ENCODE measurements at regions not wholly inside any gene's neighbourhood (a gene's known extent, or its start where the extent isn't known, plus 50 kb on each side); places are given as distances from the start of the nearest gene placed in this dataset.

- no peak for TF ChIP-seq CTCF (IDR thresholded peaks at IDR 0.05; ENCODE audit: poor library complexity, severe bottlenecking)
- Histone ChIP-seq H3K4me3 (ENCODE audit: severe bottlenecking) (no peak overlapping the region), H3K27ac (ENCODE audit: poor library complexity, severe bottlenecking) (no peak overlapping the region), H3K4me1 (ENCODE audit: insufficient read depth, poor library complexity, severe bottlenecking) (no peaks in the 10 kb centered on the region), H3K9me3 (ENCODE audit: severe bottlenecking) (no peaks in the 10 kb centered on the region), H3K27me3 (ENCODE audit: insufficient read depth, poor library complexity, severe bottlenecking) (no peaks in the 10 kb centered on the region), H3K36me3 (ENCODE audit: low read depth) (no peaks in the 10 kb centered on the region)
- no peak for ATAC-seq (ENCODE audit: low read depth)
- DNase-seq (ENCODE audit: low spot score), result no peak
These were observed 76.5 kb upstream of the ADRB1 start for GRCh38 chr10:113967126-113967525.

- DNase-seq (ENCODE audit: low spot score) (no peak), ATAC-seq (ENCODE audit: low read depth) (no peak)
- no peaks in the 10 kb centered on the region for H3K4me1 ChIP-seq (ENCODE audit: insufficient read depth, poor library complexity, severe bottlenecking)
- no peak overlapping the region for H3K27ac ChIP-seq (ENCODE audit: poor library complexity, severe bottlenecking)
- H3K4me3 ChIP-seq (ENCODE audit: severe bottlenecking), result no peak overlapping the region
- no peaks in the 10 kb centered on the region for H3K36me3 ChIP-seq (ENCODE audit: low read depth)
- TF ChIP-seq CTCF (IDR thresholded peaks at IDR 0.05; ENCODE audit: poor library complexity, severe bottlenecking), result no peak
- H3K9me3 ChIP-seq (ENCODE audit: severe bottlenecking), result no peaks in the 10 kb centered on the region
- no peaks in the 10 kb centered on the region for H3K27me3 ChIP-seq (ENCODE audit: insufficient read depth, poor library complexity, severe bottlenecking)
These were observed 73.0 kb upstream of the ADRB1 start for GRCh38 chr10:113970641-113971040.

- DNase-seq (ENCODE audit: low spot score) (no peak), ATAC-seq (ENCODE audit: low read depth) (no peak)
- H3K4me3 ChIP-seq (ENCODE audit: severe bottlenecking), result no peak overlapping the region
- H3K4me1 ChIP-seq (ENCODE audit: insufficient read depth, poor library complexity, severe bottlenecking), result no peaks in the 10 kb centered on the region
- no peak for TF ChIP-seq CTCF (IDR thresholded peaks at IDR 0.05; ENCODE audit: poor library complexity, severe bottlenecking)
- H3K27me3 ChIP-seq (ENCODE audit: insufficient read depth, poor library complexity, severe bottlenecking), result no peaks in the 10 kb centered on the region
- no peaks in the 10 kb centered on the region for H3K36me3 ChIP-seq (ENCODE audit: low read depth)
- no peaks in the 10 kb centered on the region for H3K9me3 ChIP-seq (ENCODE audit: severe bottlenecking)
- no peak overlapping the region for H3K27ac ChIP-seq (ENCODE audit: poor library complexity, severe bottlenecking)
These were observed 72.2 kb upstream of the ADRB1 start for GRCh38 chr10:113971349-113971973.

GRCh38 chr10:113977174-113977573, 66.5 kb upstream of the ADRB1 start:
- H3K4me3 ChIP-seq (ENCODE audit: severe bottlenecking), result no peak overlapping the region
- DNase-seq (ENCODE audit: low spot score) (no peak), ATAC-seq (ENCODE audit: low read depth) (no peak)
- H3K36me3 ChIP-seq (ENCODE audit: low read depth), result no peaks in the 10 kb centered on the region
- no peak overlapping the region for H3K27ac ChIP-seq (ENCODE audit: poor library complexity, severe bottlenecking)
- H3K9me3 ChIP-seq (ENCODE audit: severe bottlenecking), result no peaks in the 10 kb centered on the region
- H3K27me3 ChIP-seq (ENCODE audit: insufficient read depth, poor library complexity, severe bottlenecking), result no peaks in the 10 kb centered on the region
- no peaks in the 10 kb centered on the region for H3K4me1 ChIP-seq (ENCODE audit: insufficient read depth, poor library complexity, severe bottlenecking)
- TF ChIP-seq CTCF (IDR thresholded peaks at IDR 0.05; ENCODE audit: poor library complexity, severe bottlenecking), result no peak

- no peak for ATAC-seq (ENCODE audit: low read depth)
- H3K27ac ChIP-seq (ENCODE audit: poor library complexity, severe bottlenecking), result no peak overlapping the region
- TF ChIP-seq CTCF (IDR thresholded peaks at IDR 0.05; ENCODE audit: poor library complexity, severe bottlenecking), result no peak
- H3K27me3 ChIP-seq (ENCODE audit: insufficient read depth, poor library complexity, severe bottlenecking), result no peaks in the 10 kb centered on the region
- no peaks in the 10 kb centered on the region for H3K9me3 ChIP-seq (ENCODE audit: severe bottlenecking)
- DNase-seq (ENCODE audit: low spot score), result no peak
- H3K36me3 ChIP-seq (ENCODE audit: low read depth), result no peaks in the 10 kb centered on the region
- H3K4me1 ChIP-seq (ENCODE audit: insufficient read depth, poor library complexity, severe bottlenecking), result no peaks in the 10 kb centered on the region
- H3K4me3 ChIP-seq (ENCODE audit: severe bottlenecking), result no peak overlapping the region
These were observed 64.9 kb upstream of the ADRB1 start for GRCh38 chr10:113978802-113979201.

Measured in RWPE2 (cell line).